T-helper 9 cell (primary cell): ENCODE measurements at regions not wholly inside any gene's neighbourhood (a gene's known extent, or its start where the extent isn't known, plus 50 kb on each side); places are given as distances from the start of the nearest gene placed in this dataset.
"Not testable (repeated sequence)": the region's sequence is repeated elsewhere in the genome, so short reads cannot be mapped to it uniquely, and the experiment has no call there.

Source experiments
- DNase-seq: peaks from one replicate; pipeline ENCODE4 v3.0.0-alpha.2; 2020

DNA sequence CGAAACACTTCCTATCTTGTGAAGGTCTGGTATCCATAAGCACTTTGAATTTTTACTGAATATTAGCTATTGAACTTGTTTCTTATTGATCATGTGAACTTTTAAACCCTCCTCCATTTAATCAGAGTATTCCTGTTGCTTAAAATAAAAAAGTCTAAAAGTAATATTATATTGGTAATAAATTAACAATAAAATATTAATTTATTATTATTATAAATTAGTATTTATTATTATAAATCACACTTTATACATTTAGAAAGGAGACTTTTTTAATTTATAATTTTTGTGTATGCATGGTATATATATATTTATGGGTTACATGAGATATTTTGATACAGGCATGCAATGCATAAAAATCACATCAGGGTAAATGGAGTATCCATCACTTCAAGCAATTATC, 295.4 kb upstream of the NETO1 start:
- DNase-seq, result no peak

DNA sequence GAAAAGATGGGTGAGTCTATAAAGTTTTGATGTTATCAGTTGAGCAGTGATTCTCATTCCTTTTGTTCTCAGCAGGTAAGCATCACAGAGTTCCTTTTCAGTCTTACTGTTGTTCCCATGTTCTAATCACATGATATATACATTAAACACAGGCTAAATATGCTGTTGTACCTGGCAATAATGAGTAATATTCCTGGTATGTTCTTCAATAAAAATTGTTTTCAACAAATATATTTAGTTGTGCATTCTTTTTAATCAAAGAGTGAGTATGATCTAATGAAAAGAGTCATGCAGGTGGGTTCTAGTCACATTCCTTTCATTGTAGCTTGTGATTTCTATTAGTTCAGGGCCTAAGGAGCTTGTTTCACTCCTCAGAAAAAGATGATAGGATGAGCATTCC, 288.3 kb upstream of the NETO1 start:
- no peak for DNase-seq

DNA sequence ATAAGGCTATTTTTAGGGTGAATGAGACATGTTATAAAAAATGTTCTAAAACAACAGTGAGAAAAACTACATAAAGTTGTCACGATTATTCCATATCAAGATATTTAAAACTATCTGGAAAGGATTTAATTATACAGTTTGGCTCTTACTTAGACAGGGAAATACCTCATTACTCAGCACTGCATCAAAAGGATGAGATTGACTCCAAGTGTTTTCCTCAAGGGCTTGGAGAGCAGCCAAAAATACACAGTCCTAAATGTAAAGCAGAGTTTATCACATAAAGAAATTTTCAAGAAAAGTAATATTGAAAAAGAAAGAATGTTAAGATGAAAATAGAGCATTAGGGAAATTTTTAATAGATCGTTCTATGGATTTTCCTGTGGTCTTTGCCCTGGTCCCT, 285.5 kb upstream of the NETO1 start:
- DNase-seq, result no peak

DNA sequence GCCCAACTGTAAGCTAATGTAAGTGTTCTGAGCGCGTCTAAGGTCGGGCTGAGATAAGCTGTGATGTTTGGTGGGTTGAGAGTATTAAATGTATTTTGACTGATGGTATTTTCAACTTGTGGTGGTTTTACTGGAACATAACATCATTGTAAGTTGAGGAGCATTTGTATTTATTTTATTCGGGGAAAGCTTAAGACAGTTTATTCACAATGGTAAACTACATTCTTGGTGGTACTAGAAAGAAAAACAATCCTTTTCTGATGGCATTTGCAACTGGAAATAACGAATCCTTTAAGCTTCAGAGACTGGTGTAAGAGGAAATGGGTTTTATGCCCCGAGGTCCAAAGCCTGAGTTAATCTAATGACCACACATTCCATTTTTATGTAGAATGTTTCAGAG, 283.3 kb upstream of the NETO1 start:
- DNase-seq, result no peak

DNA sequence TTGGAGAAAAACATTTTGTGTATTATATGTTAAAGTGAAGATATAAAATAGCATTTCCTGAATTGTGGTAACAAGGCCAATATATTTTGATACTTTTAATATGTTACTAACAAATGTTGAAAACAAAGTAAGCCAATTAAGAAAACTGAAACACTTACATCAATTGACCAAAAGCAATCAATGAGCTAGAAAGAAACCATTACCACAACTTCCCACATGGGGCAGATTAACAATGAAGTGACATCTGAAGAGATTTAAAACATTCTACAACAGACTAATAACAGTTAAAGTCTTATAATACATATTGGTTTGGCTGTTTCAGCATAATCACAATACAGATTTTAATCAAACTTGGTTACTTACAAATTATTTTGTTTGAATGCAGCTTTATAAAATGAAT, 282.4 kb upstream of the NETO1 start:
- no peak for DNase-seq

DNA sequence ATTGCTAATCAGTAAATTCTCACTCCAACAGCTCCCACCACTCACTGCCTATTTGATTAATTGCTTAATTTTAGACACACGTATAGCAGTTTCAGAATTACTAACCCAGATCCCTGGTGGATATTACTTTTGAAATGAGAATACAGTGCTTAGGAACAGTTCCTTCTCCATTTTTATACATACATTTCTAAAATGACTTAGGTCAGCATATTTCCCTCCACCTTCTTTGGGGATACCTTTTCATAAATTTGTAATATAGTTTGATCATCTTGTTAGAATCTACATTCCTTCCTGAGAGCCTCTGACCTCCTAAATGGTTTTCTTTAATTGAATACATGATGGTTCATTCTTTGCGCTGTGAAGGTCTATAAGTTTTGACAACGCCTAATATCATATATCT, 279.8 kb upstream of the NETO1 start:
- no peak for DNase-seq

DNA sequence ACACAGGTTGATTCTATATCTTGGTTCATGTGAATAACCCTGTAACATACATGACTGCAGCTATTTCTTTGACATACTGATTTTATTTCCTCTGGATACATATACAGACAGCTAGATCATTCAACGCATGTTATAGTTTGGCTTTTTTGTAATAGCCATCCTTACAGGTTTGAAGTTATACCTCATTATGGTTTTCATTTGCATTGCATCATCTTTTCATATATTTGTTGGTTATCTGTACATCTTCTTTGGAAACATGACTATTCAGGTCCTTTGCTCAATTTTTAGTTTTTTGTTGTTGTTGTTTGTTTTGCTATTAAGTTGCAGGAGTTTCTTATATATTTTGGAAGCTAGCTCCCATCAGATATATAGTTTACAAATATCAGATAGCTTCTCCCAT, 276.2 kb upstream of the NETO1 start:
- no peak for DNase-seq

DNA sequence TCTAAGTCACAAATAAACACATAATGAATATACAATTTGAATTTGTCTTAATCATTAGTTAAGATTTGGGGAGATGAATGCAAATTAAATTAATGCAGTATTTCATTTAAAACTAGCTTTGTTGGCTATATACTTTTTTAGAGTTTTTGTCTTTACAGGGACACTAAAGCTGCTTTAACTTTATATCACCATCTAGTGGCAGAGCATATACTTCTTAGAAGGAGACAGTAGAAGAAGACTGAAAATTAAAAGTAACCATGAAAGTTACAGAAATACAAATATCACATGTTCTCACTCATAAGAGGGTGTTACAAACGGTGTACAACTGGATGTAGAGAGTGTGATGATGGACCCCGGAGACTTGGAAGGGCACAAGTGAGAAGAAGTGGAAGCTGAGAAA, 268.3 kb upstream of the NETO1 start:
- no peak for DNase-seq

DNA sequence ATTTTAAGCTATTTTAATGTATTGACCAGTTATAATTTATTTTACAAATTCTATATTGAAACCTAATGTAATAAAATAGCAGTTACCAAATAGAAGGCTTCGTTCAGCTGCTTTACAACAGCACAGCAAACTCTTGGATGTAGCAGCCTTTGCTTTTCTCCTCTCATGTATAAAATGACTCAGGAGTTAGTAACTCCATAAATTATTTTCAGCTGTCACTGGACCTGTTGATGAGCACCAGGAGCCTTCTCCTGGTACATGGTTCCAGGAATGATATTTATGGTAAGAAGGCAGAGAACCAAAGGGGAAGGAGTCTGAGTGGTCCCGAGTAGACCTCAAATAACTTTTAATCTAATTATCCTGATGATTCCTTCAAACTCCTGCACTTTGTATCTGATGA, 256.4 kb upstream of the NETO1 start:
- DNase-seq, result no peak

DNA sequence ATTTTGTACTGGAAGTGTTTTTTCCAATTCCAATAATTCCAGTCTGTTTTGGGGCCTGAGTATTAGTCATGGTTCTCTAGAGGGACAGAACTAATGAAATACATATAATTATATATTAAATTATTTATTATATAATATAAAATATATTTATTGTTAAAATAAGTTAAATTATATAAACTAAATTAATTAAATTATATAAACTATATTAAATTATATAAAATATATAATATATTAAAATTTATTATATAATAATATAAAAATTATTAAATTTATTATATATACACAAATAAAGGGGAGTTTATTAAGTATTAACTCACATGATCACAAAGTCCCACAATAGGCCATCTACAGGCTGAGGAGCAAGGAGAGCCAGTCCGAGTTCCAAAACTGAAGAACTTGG, 253.4 kb upstream of the NETO1 start:
- DNase-seq, result no peak

DNA sequence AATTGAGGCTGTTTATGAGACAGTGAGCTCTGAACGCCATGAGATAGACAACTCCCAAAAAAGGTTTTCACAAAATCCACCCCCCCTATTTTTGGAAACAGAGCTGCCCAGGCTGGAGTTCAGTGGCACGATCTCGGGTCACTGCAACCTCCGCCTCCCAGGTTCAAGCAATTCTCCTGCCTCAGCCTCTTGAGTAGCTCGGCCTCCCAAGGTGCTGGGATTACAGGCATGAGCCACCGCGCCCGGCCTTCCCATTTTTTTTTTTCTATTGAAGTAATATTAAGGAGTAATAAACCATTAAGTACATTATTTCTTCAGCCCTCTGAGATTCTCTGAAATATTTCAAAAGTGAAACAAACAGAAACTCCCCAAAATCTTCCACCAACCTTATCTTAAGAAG, 252.8 kb upstream of the NETO1 start:
- DNase-seq, result no peak

DNA sequence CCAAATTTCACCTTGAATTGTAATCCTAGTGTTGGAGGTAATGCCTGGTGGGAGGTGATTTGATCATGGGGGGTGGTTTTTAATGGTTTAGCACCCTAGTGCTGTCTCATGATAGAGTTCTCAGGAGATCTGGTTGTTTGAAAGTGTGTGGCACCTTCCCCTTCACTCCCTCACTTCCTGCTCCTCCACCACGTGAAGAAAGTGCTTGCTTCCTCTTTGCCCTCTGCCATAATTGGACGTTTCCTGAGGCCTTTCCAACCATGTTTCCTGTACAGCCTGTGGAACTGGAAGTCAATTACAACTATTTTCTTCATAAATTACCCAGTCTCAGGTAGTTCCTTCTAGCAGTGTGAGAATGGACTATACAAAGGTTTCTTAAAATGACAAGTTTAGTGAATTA, 251.8 kb upstream of the NETO1 start:
- DNase-seq, result no peak

DNA sequence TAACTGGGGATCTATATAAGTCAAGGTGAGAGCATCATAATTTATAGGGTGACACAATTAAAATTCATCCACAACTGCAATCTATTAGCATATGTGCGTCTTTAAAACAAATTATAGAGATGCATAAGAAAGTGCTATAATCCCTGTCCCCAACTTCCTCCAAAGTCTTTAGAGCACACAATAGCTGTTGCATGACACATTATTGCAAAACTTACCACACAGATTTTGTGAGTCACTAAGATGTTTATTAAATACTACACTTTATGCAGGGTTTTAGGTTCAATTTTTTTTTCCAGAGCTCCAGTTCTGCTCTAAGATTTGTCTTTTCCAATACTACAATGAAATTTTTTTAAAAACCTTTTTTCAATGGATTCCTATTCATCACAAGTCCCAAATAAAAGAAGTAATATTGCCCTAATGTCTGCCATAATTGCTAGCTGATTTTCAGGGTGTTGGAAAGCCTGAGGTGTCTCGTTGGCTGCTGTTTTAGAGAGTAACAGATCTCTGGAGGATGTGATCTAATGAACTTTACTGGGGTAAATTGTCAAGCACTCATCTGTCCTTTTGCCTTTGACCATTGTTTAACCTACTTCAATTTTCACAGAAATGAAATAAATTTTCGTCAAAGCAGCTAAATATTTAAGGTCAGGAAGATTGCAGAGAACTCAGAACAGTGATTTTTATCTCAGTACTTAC, 250.5 kb upstream of the NETO1 start:
- no peak for DNase-seq

DNA sequence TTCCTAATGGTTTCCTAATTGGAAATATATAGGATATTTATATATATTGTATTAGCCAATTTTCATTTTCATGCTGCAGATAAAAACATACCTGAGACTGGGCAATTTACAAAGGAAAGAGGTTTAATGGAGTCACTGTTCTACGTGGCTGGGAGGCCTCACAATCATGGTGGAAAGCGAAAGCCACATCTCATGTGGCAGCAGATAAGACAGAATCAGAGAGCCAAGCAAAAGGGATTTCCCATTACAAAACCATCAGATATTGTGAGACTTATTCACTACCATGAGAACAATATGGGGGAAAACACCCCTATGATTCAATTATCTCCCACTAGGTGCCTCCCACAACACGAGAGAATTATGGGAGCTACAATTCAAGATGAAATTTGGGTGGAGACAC, 242.5 kb upstream of the NETO1 start:
- DNase-seq, result no peak

DNA sequence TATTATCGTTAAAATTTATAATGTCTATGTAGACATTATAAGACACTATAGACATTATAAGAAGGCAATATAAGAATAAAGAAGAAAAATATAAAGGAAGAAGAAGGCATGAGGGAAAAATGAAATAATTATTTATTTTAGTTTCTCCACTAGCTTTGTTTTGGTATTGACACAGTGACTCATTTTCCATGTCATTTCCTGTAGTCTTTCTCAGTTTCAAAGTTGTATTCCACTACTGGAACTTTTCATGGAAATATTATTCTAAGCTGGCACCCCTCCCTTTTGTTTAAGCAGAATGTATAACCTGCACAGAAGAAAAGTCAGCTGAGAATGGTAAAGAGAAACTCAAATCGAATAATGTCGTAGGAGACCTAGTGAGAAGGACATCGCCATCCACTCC, 234.2 kb upstream of the NETO1 start:
- DNase-seq, result no peak

DNA sequence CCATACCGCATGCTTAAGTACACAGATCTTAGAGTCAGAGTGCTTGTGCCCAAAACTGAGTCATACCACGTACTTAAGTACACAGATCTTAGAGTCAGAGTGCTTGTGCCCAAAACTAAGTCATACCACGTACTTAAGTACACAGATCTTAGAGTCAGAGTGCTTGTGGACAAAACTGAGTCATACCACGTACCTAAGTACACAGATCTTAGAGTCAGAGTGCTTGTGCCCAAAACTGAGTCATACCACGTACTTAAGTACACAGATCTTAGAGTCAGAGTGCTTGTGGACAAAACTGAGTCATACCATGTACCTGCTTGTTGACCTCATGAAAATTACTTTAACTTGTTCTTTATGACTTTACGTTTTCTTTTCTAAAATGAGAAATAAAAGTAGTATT, 233.7 kb upstream of the NETO1 start:
- not testable (repeated sequence) for DNase-seq

DNA sequence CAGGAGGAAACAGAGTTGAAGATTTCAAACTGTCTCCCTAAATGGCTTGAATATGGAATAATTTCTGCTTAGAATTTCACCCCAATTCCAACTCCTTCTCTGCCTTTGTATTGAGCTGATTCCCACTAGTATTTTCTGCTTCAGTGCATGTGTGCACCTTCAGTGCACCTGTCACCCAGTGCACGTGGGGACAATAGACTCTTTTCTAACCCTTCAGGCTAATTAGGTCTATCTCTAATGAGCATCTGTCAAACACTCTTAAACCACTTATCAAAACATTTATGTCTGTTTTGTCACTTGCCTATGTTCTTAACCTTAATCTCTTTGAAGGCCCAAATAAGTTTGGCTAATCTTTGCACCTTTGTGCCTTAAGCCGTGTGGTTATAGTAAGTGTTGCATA, 232.0 kb upstream of the NETO1 start:
- DNase-seq, result no peak

DNA sequence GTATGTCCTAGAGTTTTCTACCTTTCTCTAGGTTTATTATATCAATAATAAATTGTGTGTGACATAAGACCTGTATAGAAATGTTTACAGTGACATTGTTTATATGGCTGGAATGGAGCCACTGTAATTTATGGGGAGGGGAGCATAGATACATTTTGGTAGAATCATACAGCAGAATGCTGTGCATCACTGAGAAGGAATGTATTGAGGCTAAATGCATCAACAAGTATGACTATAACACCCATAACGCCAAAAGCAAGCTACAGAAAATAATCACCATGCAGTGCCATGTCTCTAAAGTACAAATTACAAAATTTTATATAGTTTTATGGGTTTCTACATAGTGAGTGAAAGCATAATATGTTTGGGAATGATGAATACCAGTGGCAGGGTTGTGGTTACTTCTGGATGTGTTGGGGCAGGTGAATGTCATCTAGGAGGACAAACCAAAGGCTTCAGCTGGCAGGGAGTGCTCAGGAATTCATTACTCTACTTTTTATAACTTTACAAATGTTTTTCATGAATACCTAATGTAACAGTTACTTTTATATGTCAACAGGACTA, 226.0 kb upstream of the NETO1 start:
- DNase-seq, result no peak

DNA sequence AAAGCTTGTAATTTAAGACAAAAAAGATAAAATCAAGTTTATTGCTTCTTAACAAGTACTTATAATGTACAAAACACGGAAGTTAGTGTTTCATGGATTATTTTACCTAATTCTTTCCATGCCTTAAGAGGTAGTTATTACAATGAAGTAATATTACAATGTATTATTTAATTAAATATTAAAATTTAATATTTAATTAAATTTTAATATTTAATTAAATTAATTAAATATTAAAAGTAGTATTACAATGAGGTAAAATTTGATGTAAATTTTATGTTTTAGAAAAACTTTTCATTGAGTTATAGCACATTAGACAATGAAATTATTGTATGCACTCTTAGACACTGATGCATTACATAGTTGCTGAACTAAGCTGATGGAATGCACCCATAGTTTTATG, 220.7 kb upstream of the NETO1 start:
- no peak for DNase-seq

DNA sequence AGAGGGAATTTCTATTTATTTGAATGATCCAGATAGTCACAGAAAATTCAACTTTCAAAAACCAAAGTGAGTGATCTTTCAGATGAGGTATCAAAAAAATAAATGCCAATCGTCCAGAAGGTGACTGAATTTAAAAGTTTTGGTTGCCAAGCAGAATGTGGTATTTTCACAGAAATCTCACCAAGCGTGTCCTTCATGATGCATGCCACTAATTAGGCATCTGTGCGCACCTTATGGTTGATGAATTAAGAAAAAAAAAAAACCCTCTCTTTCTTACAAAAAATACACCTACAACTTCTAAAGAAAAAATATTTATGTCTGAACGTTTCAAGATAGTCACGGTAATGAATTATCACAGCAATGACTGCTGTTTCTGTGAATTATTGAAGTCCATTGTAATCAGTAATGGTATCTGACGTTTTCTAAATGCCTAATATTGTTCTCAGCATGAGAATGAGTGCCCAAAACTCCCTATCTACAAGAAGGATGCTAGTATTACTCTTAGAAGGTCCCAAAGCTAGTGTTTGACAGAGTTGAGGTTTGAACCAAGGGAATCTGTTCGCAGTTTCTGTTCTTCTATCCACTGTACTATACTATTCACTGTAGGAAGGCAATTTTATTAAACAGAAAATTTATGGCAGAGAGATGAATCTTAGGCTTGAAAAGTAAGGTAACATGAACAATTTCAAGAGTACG, 219.6 kb upstream of the NETO1 start:
- DNase-seq, result no peak

DNA sequence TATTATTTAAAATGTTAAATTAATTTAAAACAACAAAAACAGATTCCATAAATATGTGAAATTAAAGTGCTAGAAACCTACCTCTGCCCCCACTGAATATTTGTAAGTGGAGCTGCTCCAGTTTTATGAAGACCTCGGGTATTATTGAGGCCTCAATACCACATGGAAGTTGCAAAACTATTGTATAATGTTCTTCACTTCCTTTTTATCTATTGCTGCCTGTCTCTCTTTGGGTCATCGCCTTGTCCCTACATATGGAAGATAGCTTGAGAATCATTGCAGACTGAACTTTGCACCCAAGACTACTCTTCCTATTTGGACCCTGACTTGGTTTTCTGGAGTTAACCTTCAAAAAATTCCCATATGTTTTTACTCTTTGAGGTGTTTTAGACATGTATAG, 212.1 kb upstream of the NETO1 start:
- DNase-seq, result no peak

DNA sequence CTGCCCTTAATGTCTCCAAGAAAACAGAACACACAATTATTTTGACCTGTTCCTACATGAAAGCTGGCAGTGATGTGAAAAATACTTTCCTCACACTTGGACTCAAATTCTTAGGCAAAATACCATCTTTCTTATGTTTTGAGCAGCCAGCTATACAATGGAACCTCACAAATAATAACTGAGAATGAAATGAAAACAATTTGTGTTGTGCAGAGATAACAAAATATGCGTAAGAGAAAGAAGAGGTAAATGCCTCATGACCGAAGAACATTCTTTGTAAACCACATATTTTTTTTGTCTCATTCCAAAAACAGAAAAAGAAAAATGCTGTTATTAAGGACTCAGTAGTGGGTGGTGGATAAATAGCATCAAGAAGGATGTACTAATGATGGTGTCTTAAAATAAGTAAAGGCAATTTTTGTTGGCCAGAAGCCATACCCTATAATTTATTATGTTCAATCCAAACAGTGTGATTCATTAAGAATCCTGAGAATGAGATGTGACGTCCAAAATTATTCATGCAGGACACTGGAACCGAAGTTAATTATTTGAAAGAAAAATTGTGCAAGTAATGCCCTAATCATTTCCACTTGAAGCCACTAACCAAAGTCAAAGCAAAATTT, 193.0 kb upstream of the NETO1 start:
- DNase-seq, result no peak

DNA sequence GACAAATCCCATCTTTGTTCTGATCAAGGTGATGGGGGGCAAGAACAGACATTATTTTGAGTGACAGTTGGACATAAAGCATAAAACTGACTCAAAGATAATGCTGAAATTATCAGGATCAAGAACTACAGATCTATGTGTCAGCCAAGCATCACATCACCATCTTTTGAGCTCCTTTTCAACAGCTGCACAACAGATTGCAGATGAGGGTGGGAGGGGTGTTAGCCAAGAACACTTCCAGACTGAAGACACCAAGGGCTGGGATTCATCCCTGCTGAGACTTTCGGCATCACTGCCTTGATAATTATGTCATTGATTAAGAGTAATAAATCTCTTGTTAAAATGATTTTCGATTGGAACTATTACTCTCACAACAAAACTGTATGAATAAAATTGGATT, 191.5 kb upstream of the NETO1 start:
- no peak for DNase-seq

DNA sequence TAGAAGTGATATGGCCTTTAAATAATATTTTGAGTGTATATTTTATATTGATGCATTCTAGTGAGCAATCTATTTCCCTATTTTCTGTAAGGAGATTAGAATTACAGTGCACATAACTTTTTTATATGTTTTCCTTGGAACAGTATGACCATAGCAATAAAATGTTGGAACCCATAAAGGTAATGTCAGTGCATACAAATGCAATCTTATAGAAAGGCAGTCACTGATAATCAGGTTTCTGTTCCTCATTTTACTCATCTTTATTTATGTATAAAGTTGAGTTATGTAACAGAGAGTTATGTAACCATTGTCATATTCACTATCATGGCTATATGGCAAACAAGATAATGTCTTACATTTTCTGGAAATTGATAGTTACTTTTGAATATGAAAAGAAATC, 179.9 kb upstream of the NETO1 start:
- no peak for DNase-seq
